Gastrocnemius medialis (tissue), 4 donors: ENCODE measurements at regions not wholly inside any gene's neighbourhood (a gene's known extent, or its start where the extent isn't known, plus 50 kb on each side); places are given as distances from the start of the nearest gene placed in this dataset.

Experiments used
- ATAC-seq, 2 donors: fragments of 150-250 bp; one replicate each; pipeline ENCODE4 v1.9.1; 2016
- DNase-seq, 2 donors: peaks; one replicate each; pipeline ENCODE4 v3.0.0-alpha.2; 2019
- H3K27ac ChIP-seq, 4 donors: fragments of 200-600 bp; sonication (generic); 1 replicate in 1 of 4; 2 replicates in 3 of 4; pipeline ENCODE4 v1.5.1; 2016 to 2018; ENCODE audit warnings: mild to moderate bottlenecking in 2 of 4, moderate library complexity in 1 of 4
- H3K27me3 ChIP-seq, 3 donors: fragments of 200-600 bp; sonication (generic) in 2 of 3; 1 replicate in 1 of 3; 2 replicates in 2 of 3; pipeline versions ENCODE4 v1.5.1 to v1.6.0; 2016 to 2019; ENCODE audit warnings: mild to moderate bottlenecking in 1 of 3, moderate library complexity in 1 of 3
- H3K36me3 ChIP-seq, 2 donors: fragments of 200-600 bp; sonication (generic) in 1 of 2; one replicate each; pipeline ENCODE4 v1.5.1; 2017 to 2018
- H3K4me1 ChIP-seq, 2 donors: fragments of 200-600 bp; sonication (generic) in 1 of 2; one replicate each; pipeline ENCODE4 v1.5.1; 2016 to 2017; ENCODE audit warnings: mild to moderate bottlenecking in 2 of 2
- H3K4me3 ChIP-seq, 4 donors: fragments of 200-600 bp; sonication (generic) in 3 of 4; 1 replicate in 1 of 4; 2 replicates in 3 of 4; pipeline ENCODE4 v1.5.1; 2016 to 2019; ENCODE audit warnings: mild to moderate bottlenecking in 2 of 4
- H3K9me3 ChIP-seq, 3 donors: fragments of 200-600 bp; sonication (generic) in 2 of 3; 1 replicate in 1 of 3; 2 replicates in 2 of 3; pipeline ENCODE4 v1.5.1; 2016 to 2019
- POLR2A ChIP-seq, 2 donors: fragments of 450-650 bp; IDR thresholded peaks; one replicate each; pipeline ENCODE4 v1.6.1; 2017; ENCODE audit warnings: antibody characterized with exemption in 2 of 2, mild to moderate bottlenecking in 2 of 2, moderate library complexity in 2 of 2
- in situ Hi-C, 4 donors: fragments of 200-750 bp; cut with MboI; loops; one replicate each; pipeline versions ENCODE4 v1.15.0 to v1.8.0; 2017; ENCODE audit warnings: low sequenced_read_pairs in 4 of 4
- intact Hi-C: fragments of 100-400 bp; cut with DNase I; formaldehyde crosslinking; loops from one replicate; pipeline ENCODE4 v1.15.1; 2023; ENCODE audit warnings: low total_unique reads
- TF ChIP-seq, protein P1 (sequence below), 5 experiments: fragments of 450-650 bp in 3 of 5; fragments of 200-600 bp in 2 of 5; sonication (generic) in 2 of 5; IDR thresholded peaks in 4 of 5; conservative IDR thresholded peaks in 1 of 5; 1 replicate in 4 of 5; 2 replicates in 1 of 5; pipeline ENCODE4 v1.5.1; 2016 to 2019; ENCODE audit warnings: antibody characterized with exemption in 5 of 5, mild to moderate bottlenecking in 3 of 5, moderate library complexity in 3 of 5

DNA sequence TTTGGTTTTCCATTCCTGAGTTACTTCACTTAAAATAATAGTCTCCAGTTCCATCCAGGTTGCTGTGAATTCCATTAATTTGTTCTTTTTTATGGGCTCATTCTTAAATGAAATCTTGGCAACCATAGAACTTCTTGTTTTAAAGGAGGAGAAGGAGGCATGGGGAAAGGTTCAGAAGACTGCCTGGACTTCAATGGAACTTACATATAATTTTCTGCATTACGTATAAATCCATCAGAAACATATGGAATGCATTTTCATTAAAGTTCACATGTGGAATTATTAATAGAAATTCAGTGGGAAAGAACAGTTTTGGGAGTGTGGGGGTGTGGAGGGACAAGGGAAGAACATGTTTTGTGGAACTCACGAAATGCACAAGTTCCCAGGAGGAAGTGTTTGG lies 176.6 kb upstream of the PRKCQ start:
- no peak overlapping the region for H3K27ac ChIP-seq
- DNase-seq, result no peak
- in situ Hi-C loops (no loop called here), intact Hi-C loops (no loop called here)
- no peak for TF ChIP-seq POLR2A (IDR thresholded peaks at IDR 0.05)
- TF ChIP-seq, protein P1, sequence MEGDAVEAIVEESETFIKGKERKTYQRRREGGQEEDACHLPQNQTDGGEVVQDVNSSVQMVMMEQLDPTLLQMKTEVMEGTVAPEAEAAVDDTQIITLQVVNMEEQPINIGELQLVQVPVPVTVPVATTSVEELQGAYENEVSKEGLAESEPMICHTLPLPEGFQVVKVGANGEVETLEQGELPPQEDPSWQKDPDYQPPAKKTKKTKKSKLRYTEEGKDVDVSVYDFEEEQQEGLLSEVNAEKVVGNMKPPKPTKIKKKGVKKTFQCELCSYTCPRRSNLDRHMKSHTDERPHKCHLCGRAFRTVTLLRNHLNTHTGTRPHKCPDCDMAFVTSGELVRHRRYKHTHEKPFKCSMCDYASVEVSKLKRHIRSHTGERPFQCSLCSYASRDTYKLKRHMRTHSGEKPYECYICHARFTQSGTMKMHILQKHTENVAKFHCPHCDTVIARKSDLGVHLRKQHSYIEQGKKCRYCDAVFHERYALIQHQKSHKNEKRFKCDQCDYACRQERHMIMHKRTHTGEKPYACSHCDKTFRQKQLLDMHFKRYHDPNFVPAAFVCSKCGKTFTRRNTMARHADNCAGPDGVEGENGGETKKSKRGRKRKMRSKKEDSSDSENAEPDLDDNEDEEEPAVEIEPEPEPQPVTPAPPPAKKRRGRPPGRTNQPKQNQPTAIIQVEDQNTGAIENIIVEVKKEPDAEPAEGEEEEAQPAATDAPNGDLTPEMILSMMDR (IDR thresholded peaks at IDR 0.05 in 4 of 5, conservative IDR thresholded peaks at IDR 0.05 in 1 of 5), result no peak
- H3K4me1 ChIP-seq, result peaks cover 17 to 20% of the 10 kb centered on the region in 2 donors
- no peaks in the 10 kb centered on the region for H3K36me3 ChIP-seq
- no peaks in the 10 kb centered on the region for H3K9me3 ChIP-seq
- no peaks in the 10 kb centered on the region for H3K27me3 ChIP-seq
- H3K4me3 ChIP-seq, result no peak overlapping the region
- no peak for ATAC-seq

DNA sequence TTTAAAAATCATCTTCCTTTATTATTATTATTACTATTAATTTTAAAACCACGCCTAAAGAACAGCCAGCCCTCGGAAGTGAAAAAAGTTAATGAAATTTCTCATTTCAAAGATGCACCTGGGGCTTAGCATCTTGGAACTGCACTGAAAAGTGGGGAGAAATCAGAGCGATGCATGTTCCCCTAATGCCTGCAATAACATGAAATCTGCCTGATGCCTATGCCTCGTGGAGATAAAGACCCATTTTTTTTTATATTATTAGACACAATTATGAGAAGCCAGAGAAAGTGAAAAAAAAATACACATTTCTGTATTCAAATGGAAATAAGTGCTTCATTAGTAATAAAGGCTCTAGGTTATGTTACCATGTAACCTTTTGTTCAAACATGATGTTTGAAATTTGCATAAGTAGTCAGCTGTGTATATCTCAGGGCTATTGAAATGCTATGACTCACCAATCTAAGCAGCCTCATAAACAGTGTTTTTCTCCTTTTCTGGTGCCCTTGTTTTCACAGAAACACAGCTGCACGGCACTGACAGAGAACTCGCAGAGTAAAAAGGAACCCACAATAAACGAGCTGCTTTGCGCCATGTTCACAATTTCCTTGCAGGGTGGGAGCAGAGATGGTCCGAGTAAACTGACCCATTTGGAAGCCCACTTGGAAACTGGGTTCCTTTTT lies 175.8 kb upstream of the PRKCQ start:
- ATAC-seq (no peak), DNase-seq (no peak)
- intact Hi-C loops (no loop called here), in situ Hi-C loops (no loop called here)
- Histone ChIP-seq H3K36me3 (no peaks in the 10 kb centered on the region), H3K4me1 (peaks cover 17 to 20% of the 10 kb centered on the region in 2 donors), H3K27ac (no peak overlapping the region), H3K4me3 (no peak overlapping the region), H3K9me3 (no peaks in the 10 kb centered on the region), H3K27me3 (no peaks in the 10 kb centered on the region)
- TF ChIP-seq, protein P1 (IDR thresholded peaks at IDR 0.05 in 4 of 5, conservative IDR thresholded peaks at IDR 0.05 in 1 of 5), result no peak
- no peak for TF ChIP-seq POLR2A (IDR thresholded peaks at IDR 0.05)

DNA sequence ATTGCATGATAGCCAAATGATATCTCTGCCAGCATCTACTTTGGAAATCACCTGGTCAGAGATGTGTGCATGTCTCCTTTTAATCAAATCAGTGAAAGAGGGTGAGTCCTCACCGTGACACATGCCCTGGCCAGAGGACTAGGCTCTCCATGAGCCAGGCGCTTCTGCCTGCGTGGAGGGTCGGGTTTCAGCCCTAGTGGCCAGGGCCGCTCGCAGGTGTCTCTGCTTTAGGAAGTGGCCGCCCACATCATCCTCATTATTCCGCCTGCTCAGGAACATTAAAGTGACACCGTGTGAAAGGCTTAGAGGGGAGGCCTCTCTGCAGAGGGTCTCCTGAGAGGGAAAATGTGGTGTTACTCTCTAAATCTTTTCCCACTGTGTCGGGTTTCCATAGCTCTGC lies 173.6 kb upstream of the PRKCQ start:
- in situ Hi-C loops, result no loop called here

DNA sequence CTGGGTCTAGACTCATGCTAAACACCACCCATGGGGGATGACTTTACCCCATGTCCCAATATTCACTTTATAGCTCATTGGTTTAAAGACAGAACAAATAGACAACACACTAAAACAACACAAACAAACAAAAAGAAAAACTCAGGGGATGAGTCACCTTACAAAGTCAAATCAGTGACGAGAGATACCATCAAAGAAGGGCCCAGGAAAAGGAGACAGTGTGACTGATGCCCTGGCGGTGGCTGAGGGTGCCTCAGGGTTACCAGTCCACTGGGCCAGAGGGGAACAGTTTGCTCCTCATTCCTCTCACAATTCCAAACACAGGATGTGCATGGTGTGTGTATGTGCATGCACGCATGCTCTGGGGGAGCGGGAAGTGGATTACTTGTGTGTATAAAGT lies 171.3 kb upstream of the PRKCQ start:
- no peaks in the 10 kb centered on the region for H3K36me3 ChIP-seq
- TF ChIP-seq, protein P1 (IDR thresholded peaks at IDR 0.05 in 4 of 5, conservative IDR thresholded peaks at IDR 0.05 in 1 of 5), result no peak
- no peak for TF ChIP-seq POLR2A (IDR thresholded peaks at IDR 0.05)
- ATAC-seq, result no peak

More for the DNA sequence above, 173.6 kb upstream of the PRKCQ start:
- DNase-seq (peak; percentile 47 to 83), ATAC-seq (peak; percentile 69 to 89)
- intact Hi-C loops, result no loop called here
- Histone ChIP-seq H3K4me3 (no peak overlapping the region), H3K9me3 (no peaks in the 10 kb centered on the region), H3K27me3 (no peaks in the 10 kb centered on the region), H3K4me1 (peaks cover 34 to 40% of the 10 kb centered on the region in 2 donors), H3K27ac (peak overlapping the region in 3 of 4 donors; percentile 2 to 51 (median 16)), H3K36me3 (no peaks in the 10 kb centered on the region)
- TF ChIP-seq, protein P1 (IDR thresholded peaks at IDR 0.05 in 4 of 5, conservative IDR thresholded peaks at IDR 0.05 in 1 of 5), result peak in 3 of 5 experiments; percentile 29 to 58 (median 39)
- no peak for TF ChIP-seq POLR2A (IDR thresholded peaks at IDR 0.05)

More for the DNA sequence above, 171.3 kb upstream of the PRKCQ start:
- DNase-seq, result no peak
- no peaks in the 10 kb centered on the region for H3K9me3 ChIP-seq
- no peaks in the 10 kb centered on the region for H3K27me3 ChIP-seq
- intact Hi-C loops (no loop called here), in situ Hi-C loops (no loop called here)
- no peak overlapping the region for H3K27ac ChIP-seq
- no peak overlapping the region for H3K4me3 ChIP-seq
- H3K4me1 ChIP-seq, result peaks cover 37 to 43% of the 10 kb centered on the region in 2 donors
